Mononuclear cell (primary cell): ENCODE measurements at regions not wholly inside any gene's neighbourhood (a gene's known extent, or its start where the extent isn't known, plus 50 kb on each side); places are given as distances from the start of the nearest gene placed in this dataset.
A peak's percentile ranks its signal among the peaks of the same experiment; 100 is the strongest.
"Not testable (repeated sequence)": the region's sequence is repeated elsewhere in the genome, so short reads cannot be mapped to it uniquely, and the experiment has no call there.

Source experiments
- H3K27me3 ChIP-seq: 2 replicates; pipeline ENCODE4 v1.6.0; 2011; ENCODE audit warnings: low read length, control low read depth; ENCODE audit not compliant: insufficient read depth
- H3K4me1 ChIP-seq: 2 replicates; pipeline ENCODE4 v1.5.1; 2011; ENCODE audit warnings: mild to moderate bottlenecking, low read length, control low read depth; ENCODE audit not compliant: insufficient read depth
- H3K4me3 ChIP-seq: 2 replicates; pipeline ENCODE4 v1.5.1; 2011; ENCODE audit warnings: mild to moderate bottlenecking, low read length, moderate library complexity
- H3K9me3 ChIP-seq: 2 replicates; pipeline ENCODE4 v1.5.1; 2011; ENCODE audit warnings: low read depth, mild to moderate bottlenecking, control low read depth, low read length

GRCh38 chr14:22500525-22500924 lies 88.5 kb downstream of the DAD1 start:
- peaks cover 10% of the 10 kb centered on the region for H3K4me1 ChIP-seq
- H3K9me3 ChIP-seq, result no peaks in the 10 kb centered on the region
- peak overlapping the region; percentile 30 for H3K4me3 ChIP-seq
- H3K27me3 ChIP-seq, result no peaks in the 10 kb centered on the region

DNA sequence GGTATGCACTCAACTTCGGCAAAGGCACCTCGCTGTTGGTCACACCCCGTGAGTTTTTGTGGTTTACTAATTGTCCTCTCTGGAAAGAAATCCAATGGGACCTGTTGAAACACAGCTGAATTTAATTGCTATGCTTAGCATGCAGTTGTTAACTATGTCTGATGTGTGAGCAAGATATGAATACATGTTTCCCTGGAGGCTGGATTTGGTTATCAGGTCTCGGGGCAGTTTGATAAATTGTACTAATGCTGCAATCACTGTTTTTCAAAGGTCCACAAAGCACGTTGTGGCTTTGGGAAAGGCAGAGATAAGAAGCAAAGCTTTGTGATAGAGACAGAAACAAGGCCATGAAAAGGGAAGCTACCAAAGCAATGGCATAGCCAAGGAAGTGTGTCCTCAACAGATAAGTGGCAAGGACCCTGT lies 91.3 kb downstream of the DAD1 start:
- Histone ChIP-seq H3K9me3 (no peaks in the 10 kb centered on the region), H3K4me1 (peaks cover 18% of the 10 kb centered on the region), H3K27me3 (no peaks in the 10 kb centered on the region), H3K4me3 (peak overlapping the region; percentile 18)

DNA sequence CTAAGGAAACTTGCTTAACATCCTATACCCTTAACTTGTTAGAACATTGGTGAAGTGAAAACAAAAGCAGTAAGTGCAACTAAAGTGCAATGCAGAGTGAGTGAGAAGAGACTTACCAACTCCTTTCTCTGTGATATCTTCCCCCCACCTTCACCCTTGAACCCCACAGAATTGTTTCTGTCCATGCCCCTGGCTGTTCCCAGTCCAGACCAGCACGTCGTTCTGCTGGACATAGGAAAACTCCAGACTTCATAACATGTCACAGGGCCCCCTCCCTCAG lies 91.9 kb downstream of the DAD1 start:
- peaks cover 20% of the 10 kb centered on the region for H3K4me1 ChIP-seq
- H3K9me3 ChIP-seq, result no peaks in the 10 kb centered on the region
- H3K4me3 ChIP-seq, result peak overlapping the region; percentile 18
- no peaks in the 10 kb centered on the region for H3K27me3 ChIP-seq

DNA sequence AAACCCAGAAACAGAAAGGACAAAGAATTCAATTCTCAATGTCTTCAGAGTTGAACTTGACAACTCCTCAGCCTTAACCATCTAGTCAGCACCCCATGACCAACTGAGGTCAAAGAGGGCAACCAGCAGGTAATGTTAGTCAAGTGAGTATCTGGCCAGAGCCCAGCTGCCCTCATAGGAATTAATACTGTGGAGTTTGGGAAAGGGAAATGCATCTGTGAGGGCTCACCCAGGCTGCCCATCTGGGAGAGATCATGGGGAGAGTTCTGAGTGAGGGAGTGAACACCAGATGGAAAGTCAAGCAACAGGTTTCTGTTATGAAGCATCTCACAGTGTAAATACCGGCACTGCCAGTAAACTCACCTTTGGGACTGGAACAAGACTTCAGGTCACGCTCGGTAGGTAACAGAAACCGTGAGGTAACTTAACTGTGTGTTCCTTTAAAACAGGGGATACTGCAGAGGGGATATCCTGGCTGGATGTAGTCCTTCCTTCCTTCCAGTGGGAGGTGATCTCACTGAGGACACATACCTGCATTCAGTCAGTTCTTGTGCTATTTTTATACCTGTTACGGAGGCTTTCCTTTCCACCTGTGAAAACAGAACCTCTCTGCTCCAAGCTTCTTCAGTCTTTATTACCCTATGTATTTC lies 94.4 kb downstream of the DAD1 start:
- H3K4me3 ChIP-seq, result peak overlapping the region; percentile 12
- H3K9me3 ChIP-seq, result no peaks in the 10 kb centered on the region
- H3K4me1 ChIP-seq, result peaks cover 22% of the 10 kb centered on the region
- H3K27me3 ChIP-seq, result no peaks in the 10 kb centered on the region

DNA sequence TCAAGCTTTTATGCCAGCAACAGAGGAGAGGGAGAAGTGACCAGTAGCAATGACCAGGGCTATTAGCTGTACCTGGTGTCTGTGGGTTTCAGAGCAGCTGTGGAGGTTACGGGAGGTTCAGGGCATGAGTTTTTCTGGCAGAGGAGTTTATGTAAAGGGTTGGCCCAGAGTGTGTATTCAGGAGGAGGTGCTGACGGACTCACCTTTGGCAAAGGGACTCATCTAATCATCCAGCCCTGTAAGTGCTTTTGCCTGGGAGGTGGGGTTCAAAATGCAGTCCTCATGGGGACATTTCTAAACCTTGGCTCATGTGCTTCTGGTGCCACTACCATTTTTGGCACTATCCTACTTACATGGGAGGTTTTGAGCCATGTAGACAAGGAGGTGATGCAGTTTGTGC lies 95.3 kb downstream of the DAD1 start:
- Histone ChIP-seq H3K27me3 (no peaks in the 10 kb centered on the region), H3K4me1 (peaks cover 22% of the 10 kb centered on the region), H3K9me3 (no peaks in the 10 kb centered on the region), H3K4me3 (peak overlapping the region; percentile 21)

- no peaks in the 10 kb centered on the region for H3K9me3 ChIP-seq
- H3K4me3 ChIP-seq, result peak overlapping the region; percentile 21
- peaks cover 22% of the 10 kb centered on the region for H3K4me1 ChIP-seq
- H3K27me3 ChIP-seq, result no peaks in the 10 kb centered on the region
These were observed 96.1 kb downstream of the DAD1 start for GRCh38 chr14:22492622-22493542.

DNA sequence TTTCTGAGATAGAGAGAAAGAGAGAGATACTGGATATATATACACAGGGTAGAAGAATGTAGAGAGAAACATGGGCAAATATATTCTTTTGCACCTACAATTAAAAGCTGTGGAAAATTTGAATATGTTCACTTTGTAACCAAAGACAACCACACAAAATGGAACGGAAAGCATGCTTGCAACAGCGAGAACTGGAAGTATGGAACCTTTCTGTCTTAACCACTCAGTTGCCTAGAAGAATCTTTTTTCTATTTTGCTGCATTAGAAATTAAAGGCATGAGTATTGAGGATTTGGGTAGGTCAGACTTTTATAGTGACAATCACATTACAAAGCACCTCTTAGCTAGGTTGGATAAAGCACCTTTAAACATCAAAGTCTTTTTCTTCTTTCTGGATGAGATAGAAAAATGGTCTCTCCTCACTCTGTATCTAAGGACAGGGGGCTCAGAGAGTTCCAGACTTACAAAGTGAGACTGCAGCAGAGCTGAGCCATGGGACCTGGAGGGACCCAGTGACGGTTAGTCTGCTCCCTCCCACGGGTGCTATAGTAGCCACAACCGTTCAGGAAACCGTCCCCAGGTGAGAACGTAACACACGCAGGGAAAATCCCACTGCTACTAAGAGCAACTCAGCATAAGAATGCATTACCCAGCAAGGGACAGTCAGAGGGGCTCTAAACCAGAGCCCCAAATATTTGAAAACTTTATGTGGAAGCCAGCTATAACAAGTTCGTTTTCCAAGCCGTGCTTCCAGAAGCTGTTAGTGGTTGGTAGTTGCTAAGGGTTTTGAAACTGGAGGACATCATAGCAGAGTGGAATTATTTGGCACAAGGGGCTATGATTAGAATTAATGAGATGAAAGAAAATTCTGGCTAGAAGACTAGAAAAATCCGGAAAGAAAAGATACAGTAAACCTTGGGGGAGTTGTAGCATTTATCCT lies 97.1 kb downstream of the DAD1 start:
- Histone ChIP-seq H3K4me1 (peaks cover 16% of the 10 kb centered on the region), H3K27me3 (no peaks in the 10 kb centered on the region), H3K4me3 (peak overlapping the region; percentile 6), H3K9me3 (no peaks in the 10 kb centered on the region)

GRCh38 chr14:22491053-22491452 lies 98.0 kb downstream of the DAD1 start:
- H3K9me3 ChIP-seq, H3K27me3 ChIP-seq: not testable (repeated sequence)
- H3K4me1 ChIP-seq, result peaks cover 12% of the 10 kb centered on the region
- peak overlapping the region; percentile 28 for H3K4me3 ChIP-seq

GRCh38 chr14:22489957-22490950 lies 98.8 kb downstream of the DAD1 start:
- Histone ChIP-seq H3K27me3 (no peaks in the 10 kb centered on the region), H3K9me3 (no peaks in the 10 kb centered on the region), H3K4me1 (peaks cover 18% of the 10 kb centered on the region), H3K4me3 (peak overlapping the region; percentile 28)

DNA sequence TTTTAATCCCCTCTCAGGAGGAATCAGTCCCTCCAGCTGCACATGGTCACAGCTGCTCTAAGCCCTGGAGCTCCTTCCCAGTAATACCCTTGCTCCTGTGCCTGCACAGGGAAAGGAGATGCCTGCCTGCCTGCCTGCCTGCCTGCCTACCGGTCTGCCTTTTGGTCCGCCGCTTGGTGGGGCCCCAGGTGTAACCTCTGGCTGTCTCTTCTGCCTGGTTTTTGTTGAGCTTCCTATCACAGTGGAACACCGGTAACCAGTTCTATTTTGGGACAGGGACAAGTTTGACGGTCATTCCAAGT lies 99.8 kb downstream of the DAD1 start:
- H3K9me3 ChIP-seq, result no peaks in the 10 kb centered on the region
- H3K27me3 ChIP-seq, result no peaks in the 10 kb centered on the region
- peak overlapping the region; percentile 28 for H3K4me3 ChIP-seq
- H3K4me1 ChIP-seq, result peaks cover 22% of the 10 kb centered on the region

DNA sequence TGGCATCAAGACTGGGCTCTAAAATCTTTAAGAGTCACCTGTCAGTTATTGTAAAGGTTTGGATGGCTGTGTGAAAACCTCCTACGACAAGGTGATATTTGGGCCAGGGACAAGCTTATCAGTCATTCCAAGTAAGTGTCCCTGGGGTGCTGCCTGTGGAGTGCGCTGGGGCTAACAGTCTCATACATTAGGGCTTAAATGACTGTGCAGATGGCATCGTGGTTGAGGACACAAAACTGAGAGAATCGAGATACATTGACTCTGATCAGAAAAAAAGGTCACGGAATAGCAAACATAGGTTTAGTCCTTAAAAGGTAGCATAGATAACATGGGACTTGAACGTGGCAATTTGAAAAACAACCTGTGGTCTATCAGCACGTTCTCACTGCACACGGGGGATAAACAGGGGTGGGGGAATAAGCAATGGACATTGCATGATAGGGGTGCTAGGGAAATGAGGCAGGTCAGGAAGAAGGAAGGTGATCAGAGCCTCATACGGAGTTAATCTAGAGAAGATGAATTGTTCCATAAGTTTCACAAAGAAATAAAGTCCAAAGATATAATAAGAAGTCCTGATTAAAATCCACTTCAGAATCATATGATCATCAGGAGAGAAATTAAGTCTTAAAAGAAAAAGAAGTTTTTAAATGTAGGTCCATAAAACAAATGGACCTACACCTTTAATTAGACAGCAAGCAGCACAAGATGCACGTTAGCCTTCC lies 100.3 kb downstream of the DAD1 start:
- no peaks in the 10 kb centered on the region for H3K9me3 ChIP-seq
- no peaks in the 10 kb centered on the region for H3K27me3 ChIP-seq
- peaks cover 21% of the 10 kb centered on the region for H3K4me1 ChIP-seq
- H3K4me3 ChIP-seq, result peak overlapping the region; percentile 12

DNA sequence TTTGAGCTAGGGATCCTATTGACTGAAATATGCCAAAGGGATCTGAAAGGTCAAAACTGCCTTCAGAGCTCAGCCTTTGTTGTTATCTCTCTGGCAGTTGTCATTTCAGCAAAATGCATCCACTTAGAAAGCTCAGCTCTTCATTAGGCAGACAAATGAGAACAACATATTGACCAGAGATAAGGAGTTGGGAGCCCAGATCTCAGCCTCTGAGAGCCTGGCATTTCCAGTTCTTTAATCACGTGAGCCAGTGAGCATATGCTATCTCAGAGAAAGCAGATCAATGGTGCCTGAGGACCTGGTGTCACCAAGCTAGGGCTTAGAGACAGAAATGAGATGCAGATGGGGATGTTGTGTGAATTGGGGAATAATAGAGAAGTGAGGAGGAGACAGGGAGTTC lies 101.1 kb downstream of the DAD1 start:
- no peaks in the 10 kb centered on the region for H3K27me3 ChIP-seq
- H3K4me3 ChIP-seq, result no peak overlapping the region
- H3K9me3 ChIP-seq, result no peaks in the 10 kb centered on the region
- H3K4me1 ChIP-seq, result peaks cover 17% of the 10 kb centered on the region

- no peak overlapping the region for H3K4me3 ChIP-seq
- H3K9me3 ChIP-seq, result no peaks in the 10 kb centered on the region
- H3K27me3 ChIP-seq, result no peaks in the 10 kb centered on the region
- peaks cover 14% of the 10 kb centered on the region for H3K4me1 ChIP-seq
These were observed 101.6 kb downstream of the DAD1 start for GRCh38 chr14:22487401-22487800.

DNA sequence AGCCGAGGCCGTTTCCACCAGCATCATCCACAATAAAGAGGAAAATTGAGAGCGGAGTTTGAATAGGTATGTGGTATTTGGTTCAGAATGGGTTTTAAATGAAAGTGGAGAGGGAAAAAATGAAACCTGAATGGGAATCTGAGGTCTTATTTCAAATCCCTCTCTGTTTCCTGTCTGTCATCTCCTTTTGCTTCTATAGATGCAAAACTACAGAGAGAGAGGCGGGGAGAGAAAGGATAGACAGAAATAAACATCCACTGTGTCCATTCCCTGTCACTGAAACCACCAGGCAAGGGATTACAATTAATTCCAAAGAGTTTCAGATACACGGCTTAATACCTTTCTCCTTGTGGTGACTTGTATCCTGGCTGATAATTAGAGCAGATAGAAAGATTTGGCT lies 102.3 kb downstream of the DAD1 start:
- Histone ChIP-seq H3K9me3 (no peaks in the 10 kb centered on the region), H3K4me3 (peak overlapping the region; percentile 6), H3K4me1 (peaks cover 19% of the 10 kb centered on the region)

More for the DNA sequence above, 102.3 kb downstream of the DAD1 start:
- H3K27me3 ChIP-seq, result no peaks in the 10 kb centered on the region
